ENCODE measurements at regions not wholly inside any gene's neighbourhood (a gene's known extent, or its start where the extent isn't known, plus 50 kb on each side); places are given as distances from the start of the nearest gene placed in this dataset.

DNA sequence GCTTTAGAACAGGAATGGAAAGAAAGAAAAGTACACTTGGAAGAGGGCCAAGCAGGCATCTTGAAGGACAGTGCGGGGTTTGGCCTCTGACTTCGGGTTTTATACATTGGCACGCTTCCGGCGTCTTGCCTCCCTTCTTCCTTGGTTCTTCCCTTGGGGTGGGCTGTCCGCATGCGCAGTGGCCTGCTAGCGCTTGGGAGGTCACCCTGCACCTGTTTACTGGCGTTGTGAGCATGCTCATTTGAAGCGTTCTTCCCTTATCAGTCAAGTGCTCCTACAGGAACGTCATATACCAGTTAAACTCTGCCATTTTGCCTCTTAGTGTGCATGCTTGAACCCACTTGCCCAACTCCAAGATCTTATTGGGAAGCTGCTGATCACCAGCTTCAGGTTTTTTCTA, 230.0 kb downstream of the TTLL2 start:
- TF ChIP-seq, protein P1, sequence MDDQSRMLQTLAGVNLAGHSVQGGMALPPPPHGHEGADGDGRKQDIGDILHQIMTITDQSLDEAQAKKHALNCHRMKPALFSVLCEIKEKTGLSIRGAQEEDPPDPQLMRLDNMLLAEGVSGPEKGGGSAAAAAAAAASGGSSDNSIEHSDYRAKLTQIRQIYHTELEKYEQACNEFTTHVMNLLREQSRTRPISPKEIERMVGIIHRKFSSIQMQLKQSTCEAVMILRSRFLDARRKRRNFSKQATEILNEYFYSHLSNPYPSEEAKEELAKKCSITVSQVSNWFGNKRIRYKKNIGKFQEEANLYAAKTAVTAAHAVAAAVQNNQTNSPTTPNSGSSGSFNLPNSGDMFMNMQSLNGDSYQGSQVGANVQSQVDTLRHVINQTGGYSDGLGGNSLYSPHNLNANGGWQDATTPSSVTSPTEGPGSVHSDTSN (CRISPR knock-in tag; IDR thresholded peaks at IDR 0.05; ENCODE audit: borderline replicate concordance) = no peak
- TF ChIP-seq, protein P2, sequence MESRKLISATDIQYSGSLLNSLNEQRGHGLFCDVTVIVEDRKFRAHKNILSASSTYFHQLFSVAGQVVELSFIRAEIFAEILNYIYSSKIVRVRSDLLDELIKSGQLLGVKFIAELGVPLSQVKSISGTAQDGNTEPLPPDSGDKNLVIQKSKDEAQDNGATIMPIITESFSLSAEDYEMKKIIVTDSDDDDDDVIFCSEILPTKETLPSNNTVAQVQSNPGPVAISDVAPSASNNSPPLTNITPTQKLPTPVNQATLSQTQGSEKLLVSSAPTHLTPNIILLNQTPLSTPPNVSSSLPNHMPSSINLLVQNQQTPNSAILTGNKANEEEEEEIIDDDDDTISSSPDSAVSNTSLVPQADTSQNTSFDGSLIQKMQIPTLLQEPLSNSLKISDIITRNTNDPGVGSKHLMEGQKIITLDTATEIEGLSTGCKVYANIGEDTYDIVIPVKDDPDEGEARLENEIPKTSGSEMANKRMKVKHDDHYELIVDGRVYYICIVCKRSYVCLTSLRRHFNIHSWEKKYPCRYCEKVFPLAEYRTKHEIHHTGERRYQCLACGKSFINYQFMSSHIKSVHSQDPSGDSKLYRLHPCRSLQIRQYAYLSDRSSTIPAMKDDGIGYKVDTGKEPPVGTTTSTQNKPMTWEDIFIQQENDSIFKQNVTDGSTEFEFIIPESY (CRISPR knock-in tag; IDR thresholded peaks at IDR 0.05) = no peak
